HG03432 (cell line): ENCODE measurements at regions not wholly inside any gene's neighbourhood (a gene's known extent, or its start where the extent isn't known, plus 50 kb on each side); places are given as distances from the start of the nearest gene placed in this dataset.
"Not testable (repeated sequence)": the region's sequence is repeated elsewhere in the genome, so short reads cannot be mapped to it uniquely, and the experiment has no call there.

Source experiments
- ATAC-seq: cut with Tn5 transposase; IDR thresholded peaks from one replicate; pipeline ENCODE4 v1.9.1; 2021; ENCODE audit warnings: mild to moderate bottlenecking, moderate library complexity; ENCODE audit not compliant: unreplicated experiment

DNA sequence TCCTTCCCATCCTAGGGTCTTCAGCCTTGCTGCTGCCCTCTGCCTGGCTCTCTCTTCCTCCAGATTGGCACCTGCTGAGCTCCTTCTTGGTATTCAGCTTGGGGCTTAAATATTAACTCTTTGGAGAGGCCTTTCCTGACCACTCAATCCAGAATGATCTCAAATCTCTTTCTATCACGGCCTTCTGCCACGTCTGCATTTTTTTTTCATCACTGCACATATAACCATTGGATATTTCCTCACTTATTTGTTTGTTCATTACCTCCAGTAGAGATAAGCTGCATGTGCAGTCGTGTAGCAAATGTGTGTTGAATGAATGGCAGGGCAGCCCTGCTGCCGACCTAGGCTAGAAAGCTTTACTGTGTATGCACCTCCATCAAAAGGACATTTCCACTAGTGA is 51.6 kb upstream of the MPP7 start:
- no peak for ATAC-seq

DNA sequence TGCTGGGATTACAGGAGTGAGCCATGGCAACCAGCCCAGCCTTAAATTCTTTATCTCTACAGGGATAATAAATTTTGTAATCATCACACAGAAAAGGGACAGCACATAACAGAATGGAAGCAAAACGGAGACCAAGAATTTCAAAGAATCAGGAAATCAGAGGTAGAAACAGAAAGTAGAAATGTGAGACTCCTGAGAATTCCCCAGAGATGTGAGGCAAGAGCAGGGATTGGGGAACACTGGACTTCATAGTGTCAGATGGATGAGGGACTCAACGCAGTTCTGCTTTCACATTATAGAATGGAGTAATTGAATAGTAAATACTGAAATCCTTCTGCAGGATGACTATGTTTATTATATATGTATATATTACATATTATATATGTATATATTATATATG is 52.5 kb upstream of the MPP7 start:
- ATAC-seq = no peak

DNA sequence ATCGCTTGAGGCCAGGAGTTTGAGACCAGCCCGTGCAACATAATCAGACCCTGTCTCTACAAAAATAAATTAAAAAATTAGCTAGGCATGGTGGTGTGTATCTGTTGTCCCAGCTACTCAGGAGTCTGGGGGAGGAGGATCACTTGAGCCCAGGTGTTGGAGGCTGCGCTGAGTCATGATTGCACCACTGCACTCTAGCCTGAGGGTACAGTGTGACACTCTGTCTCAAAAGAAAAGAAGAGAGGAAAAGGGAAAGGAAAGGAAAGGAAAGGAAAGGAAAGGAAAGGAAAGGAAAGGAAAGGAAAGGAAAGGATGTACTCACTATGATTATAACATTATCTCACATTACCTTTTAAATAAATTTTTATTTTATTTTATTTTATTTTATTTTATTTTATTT is 56.5 kb upstream of the MPP7 start:
- no peak for ATAC-seq

DNA sequence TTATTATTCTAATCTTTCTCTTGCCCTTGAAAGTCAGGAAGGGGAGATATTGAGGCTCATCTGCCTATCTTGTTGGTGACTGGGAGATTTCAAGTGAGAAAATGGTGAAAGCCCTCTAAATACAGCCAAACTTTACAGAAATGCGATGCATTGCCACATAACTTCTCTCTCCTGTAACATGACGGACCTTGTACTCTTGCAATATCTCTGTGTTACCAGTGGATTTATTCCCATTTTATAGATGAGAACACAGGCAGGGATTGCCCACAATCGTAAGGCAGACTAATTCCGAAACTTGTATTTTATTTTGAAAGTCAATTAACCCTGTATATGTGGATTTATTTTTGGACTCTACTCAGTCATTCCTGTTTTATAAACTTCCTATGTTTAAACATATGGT is 57.3 kb upstream of the MPP7 start:
- ATAC-seq = no peak

DNA sequence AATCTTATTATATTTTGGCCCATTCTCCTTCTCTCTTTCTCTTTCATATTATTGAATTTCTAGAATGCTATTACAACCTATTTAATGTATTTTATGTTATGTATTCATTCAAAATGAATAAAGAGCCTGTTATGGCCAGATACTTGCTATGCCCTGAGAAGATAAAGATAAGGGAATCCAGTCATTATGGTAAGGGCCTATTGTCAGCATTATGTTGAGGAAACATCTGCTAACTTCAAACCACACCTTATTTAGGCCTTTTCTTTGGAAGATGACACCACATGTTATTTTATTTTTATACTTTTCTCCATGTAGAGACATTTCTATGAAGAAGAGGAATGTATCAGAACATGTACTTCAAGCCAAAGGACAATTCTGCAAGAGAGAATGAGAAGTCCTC is 60.5 kb upstream of the MPP7 start:
- ATAC-seq = no peak

DNA sequence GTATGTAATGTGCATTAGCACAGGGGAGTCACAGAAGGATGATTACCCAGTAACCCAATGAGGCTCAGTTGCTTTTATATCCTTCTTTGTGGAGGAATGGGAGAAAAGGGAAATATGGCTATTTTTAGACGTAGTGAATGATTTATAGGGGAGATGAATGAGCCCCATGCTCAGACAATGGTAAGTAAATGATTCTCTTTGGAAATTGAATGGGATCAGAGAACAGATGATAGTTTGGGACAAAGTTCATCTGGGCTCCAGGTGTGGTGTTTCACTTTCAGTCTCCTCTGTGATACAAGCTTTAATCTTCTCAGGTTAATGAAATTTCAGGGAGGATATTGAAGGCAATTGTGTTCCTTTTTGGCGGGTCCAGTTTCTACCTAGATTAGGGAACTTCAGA is 63.0 kb upstream of the MPP7 start:
- no peak for ATAC-seq

DNA sequence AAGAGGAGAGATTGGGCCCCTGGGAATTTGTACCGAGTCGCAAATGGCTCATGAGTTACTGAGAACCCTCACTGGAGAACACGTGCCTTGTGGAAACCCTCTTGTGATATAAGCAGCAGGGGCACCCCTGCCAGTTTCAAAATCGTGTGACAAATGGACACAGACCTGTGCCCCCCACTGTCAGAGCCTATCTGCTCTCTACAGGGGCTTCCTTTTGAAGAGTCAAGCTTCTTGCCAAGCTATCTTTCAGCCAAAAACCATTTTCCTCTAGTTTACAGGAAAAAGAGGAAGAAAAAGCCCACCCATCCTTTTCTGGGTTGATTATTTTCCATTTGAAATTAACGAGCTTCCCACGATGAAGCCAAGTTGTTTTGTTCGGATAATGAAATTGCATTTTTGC is 64.1 kb upstream of the MPP7 start:
- ATAC-seq = no peak

DNA sequence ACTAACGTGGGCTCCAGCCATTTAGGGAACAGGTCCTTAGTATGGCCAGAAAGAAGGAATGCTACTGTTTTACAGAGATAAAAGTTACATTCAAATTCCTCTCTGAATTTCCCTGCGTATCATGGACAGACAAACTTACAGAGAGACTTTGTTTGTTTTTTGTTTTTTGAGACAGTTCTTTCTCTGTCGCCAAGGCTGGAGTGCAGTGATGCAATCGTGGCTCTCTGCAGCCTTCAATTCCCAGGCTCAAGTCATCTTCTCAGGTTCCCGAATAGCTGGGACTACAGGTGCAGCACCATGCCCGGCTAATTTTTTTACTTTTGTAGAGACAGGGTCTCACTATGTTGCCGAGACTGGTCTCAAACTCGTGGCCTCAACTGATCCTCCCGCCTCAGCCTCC is 64.5 kb upstream of the MPP7 start:
- no peak for ATAC-seq

DNA sequence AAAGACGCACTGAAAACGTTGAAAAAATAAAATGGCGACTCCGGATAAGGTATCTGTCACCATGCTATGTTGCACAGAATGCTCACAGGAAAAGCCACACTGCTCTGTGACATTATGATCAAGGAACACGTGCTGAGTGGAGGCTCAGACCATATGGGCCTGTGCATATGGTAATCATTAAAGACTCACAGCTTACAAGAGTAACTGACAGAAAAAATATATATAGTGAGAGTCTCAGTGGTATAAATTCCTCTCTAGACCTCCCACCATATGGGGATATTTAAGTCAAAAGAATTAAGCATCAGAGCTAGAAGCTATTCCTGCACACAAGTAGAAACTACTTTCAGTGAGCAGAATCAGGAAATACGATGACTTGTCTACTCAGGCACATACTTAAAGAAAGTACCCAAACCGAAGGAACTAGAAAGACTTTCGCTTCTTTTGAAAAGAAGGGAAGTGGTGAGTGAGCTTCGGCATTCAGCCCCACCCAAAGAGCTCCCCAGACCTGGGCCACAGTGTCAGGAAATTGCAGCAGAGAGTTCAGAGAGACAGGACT is 65.1 kb upstream of the MPP7 start:
- ATAC-seq = peak; percentile 98

DNA sequence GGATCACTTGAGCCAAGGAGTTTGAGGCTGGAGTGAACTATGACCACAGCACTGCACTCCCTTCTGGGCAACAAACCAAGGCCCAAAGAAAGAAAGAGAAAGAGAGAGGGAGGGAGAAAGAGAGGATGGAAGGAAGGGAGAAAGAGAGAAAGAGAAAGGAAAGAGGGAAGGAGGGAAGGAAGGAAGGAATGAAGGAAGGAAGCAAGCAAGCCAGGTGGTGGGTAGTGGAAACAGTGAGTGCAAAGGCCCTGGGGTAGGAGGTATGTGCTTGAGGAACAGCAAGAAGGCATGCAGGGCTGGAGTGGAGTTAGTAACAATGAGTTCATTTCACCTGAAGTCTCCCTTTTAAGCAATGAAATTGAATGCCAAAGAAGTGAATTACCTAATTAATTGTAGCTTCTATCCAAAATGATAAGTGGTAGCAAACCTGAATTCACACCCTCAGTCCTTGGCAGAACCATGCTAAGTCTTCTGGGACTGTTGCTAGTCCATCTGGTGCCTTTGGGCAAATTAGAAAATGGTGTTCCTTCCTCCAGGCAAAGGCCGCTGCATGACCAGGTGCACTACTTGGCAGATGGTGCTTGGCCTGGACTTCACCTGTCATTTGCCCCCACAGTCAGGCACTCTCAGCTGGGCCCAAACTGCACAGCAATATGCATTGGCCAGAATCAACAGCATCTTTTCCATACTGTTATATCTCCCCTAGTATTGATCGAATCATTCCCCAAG is 67.4 kb upstream of the MPP7 start:
- no peak for ATAC-seq

DNA sequence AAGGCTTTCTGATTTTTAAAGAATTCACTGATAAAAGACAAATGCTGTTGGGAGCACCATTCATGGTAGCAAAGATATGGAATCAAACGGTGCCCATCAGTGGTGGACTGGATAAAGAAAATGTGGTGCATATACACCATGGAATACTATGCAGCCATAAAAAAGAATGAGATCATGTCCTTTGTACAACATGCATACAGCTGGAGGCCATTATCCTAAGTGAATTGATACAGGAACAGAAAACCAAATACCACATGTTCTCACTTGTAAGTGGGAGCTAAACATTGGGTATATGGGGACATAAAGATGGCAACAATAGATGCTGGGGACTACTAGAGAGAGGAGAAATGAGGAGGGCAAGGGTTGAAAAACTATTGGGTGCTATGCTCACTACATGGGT is 68.8 kb upstream of the MPP7 start:
- not testable (repeated sequence) for ATAC-seq

DNA sequence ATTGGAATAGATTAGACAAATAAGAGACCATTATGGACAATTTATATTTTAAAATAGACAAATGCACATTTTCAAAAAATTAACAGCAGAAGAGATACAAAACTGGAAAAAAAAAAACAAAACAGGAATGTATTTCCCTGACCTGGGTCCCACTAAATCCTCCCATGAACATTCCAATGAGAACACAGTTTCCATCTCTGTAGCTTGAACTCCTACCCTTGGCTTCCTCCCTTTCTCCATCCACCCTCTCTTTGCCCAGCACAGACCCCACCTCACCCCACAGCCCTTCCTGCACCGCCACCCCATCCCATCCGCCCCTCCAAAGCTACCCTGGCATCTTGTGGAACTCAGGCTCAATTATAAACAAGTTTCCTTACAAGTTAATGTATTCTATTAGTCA is 71.2 kb upstream of the MPP7 start:
- ATAC-seq = no peak

DNA sequence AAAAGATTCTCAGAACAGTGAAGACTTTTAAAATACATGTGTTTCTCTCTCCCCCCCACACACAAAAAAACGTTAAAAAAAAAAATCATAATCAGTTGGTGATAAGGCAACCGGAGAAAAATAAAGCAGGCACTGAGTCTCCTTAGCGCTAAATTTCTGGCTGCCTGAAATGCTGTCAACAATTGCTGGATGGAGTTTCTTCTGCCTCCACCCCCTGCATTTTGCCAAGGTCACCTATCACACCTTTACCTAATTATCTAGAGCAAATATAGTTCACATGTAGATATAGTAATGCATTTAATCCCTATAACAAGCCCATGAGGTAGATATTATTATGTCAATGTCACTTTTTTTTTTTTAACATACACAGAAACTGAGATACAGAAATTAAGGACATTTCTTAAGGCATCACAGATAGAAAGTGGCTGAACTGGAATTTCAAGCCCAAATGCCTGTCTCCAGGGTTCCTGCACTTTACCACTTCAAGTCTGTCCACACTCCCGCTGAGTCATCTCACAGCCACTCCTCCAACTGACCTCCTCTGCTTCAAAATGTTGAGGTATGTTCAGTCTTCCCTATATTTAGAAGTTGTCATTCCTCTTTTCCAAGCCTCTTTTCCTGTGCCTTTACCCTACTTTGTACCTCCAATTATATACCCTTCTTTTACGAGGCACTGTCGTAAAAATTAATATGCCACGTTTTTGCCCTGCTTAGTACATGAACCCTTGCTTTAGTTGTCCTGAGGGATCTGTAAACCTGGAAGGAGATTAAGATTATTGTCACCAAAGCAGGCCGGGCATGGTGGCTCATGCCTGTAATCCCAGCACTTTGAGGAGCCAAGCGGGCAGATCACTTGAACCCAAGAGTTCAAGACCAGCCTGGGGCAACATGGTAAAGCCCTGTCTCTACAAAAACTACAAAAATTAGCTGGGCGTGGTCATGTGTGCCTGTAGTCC is 72.8 kb upstream of the MPP7 start:
- no peak for ATAC-seq

DNA sequence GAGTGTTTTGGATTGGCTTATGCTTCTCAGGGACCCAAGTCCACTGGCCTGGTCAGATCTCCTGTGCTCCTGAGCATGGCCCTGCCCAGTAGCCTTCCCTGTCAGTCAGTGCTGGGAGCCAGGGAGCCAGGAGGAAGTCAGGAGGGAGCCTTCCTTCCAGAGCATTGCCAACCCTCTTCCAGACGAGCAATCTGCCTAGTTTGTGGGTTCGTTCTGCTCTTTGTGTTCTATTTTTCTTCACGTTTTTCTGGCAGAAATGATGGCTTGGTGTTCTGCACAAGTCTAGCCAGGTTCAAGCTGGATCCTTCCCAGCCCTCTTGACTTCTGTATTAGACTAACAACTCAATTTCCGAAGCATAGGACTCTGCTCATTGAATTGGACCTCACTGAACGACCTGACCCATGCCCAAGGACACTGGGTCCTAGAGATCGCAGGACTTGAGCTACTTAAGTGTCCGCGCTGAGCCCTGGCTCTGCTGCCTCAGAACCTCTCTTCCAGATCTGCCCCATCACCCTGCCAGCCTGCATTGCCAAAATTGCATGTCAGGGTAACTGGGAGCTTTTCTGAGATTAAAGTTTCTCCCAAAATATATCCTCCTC is 76.2 kb upstream of the MPP7 start:
- no peak for ATAC-seq

DNA sequence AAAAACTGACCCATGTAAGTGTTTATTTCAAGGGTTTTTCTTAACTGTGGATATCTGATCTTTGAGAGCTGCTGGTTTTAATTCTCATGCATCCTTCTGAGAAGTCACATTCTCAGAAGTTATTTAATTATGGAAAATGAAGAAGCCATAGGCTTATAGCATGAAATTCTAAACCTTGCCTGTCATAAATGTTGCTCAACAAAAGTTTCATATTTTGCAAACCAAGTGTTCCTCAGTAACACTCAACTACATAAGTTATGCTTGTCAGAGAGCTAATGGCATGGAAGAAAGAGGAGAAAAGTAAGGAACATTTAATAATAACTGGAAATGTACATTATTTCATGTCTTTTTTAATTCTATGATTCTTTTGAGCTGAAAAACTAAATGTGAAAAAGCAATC is 78.6 kb upstream of the MPP7 start:
- ATAC-seq = no peak

DNA sequence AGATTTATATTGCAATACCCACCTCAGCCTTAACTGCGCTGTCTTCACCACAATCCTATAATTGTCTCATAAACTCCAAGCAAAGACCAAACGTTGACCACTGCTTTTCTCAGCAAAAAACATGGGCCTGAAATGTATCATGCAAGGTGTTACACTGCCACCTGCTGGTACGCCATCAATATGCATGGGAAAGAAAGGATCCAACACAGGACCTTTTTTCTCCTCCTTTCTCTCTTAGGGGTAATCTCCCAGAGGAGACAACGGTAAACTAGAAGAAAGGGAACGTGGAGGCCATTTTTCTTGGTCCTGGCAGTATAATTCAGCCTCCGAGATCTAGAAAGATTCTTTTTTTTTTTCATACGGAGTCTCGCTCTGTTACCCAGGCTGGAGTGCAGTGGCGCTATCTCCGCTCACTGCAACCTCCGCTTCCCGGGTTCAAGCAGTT is 79.1 kb upstream of the MPP7 start:
- peak; percentile 89 for ATAC-seq

DNA sequence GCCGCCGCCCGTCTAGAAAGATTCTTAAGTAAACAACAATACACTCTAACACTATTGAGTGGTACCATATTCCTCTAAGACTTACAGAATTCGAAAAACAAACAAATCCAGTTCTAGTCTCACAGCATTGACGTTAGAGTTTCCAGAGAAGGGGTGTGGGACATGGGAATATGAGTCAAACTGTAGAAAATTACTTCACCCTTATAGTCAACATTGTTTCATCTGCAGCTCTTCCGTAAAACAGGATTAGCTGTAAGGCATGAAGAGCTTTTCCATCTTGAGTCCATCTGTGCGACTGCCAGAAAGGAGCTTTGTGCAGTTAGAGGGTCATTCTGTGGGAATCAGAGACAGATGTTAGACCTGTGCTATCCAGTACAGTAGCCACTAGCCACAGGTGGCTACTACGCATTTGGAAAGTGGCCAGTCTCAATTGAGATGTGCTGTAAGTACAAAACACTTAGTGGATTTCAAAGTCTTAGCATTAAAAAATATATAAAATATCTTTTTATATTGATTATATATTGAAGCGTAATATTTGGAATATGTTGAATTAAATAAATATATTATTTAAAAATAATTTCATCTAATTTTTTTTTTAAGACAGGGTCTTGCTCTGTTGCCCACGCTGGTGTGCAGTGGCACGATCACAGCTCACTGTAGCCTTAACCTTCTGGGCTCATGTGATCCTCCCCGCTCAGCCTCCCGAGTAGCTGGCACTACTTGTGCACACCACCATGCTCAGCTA is 79.8 kb upstream of the MPP7 start:
- ATAC-seq = no peak

DNA sequence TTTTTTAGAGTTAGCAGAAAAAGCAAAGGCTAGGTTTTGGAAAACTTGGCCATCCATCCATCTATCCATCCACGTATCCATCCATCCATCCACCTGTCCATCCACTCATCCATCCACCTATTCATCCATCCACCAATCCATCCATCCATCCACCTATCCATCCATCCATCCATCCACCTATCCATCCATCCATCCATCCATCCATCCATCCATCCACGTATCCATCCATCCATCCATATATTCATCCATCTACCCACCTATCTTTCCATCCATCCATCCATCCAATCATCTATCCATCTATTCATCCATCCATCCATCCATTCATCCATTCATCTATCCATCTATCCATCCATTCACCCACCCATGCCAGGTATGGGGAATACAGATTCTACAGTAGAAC is 81.7 kb upstream of the MPP7 start:
- no peak for ATAC-seq

DNA sequence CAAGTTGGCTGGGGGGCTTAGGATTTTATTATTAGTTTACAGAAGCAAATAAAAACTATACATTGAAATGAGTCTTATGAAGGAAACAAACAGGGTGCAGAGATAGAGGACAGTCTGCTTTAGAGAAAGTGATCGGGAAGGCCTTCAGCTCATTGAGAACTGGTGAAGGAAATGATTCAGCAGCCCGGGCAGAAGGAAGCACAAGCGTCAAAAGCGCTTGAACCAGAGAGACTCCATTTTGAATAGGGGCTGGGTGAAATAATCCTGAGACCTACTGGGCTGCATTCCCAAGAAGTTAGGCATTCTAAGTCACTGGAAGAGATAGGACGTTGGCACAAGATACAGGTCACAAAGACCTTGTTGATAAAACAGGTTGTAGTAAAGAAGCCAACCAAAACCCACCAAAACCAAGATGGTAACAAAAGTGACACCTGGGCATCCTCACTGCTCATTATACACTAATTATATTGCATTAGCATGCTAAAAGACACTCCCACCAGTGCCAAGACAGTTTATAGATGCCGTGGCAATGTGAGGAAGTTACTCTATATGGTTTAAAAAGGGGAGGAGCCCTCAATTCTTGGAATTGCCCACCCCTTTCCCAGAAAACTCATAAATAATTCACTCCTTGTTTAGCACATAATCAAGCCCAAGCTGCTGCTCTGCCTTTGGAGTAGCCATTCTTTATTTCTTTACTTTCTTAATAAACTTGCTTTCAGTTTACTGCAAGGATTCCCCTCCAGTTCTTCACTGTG is 83.1 kb upstream of the MPP7 start:
- no peak for ATAC-seq

DNA sequence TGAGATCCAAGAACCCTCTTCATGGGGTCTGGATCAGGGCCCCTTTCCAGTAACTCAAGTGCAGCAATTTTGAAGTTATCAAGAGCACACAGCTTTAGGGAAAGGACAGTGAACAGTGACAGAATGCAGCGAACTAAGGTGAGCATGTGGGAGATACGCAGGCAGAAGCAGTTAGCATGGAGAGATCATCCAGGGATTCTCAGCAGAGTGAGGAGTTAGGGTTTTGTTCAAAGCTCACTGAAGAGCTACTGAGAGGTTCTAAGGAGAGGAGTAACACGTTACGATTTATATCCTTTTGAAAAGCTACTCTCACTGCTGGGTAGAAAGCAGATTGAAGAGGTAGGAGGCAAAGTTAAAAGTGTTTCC is 83.6 kb upstream of the MPP7 start:
- ATAC-seq = no peak
